ENCODE measurements at regions not wholly inside any gene's neighbourhood (a gene's known extent, or its start where the extent isn't known, plus 50 kb on each side); places are given as distances from the start of the nearest gene placed in this dataset.

DNA sequence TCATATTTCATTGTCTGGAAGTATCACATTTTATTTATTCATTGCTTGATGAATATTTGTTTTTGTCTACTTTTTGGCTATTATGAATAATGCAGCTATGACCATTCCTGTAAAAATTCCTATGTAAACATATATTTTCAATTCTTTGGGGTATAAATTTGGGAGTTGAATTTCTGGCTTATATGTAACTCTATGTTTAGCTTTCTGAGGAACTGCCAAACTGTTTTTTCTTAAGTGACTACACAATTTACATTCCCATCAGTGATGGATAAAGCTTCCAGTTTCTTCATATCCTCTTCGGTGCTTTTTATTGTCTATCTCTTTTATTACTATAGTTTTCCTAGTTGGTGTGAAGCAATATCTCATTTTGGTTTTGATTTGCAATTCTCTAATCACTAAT, 115.6 kb upstream of the CXCL12 start:
- no peaks in the 10 kb centered on the region for H3K9me3 Mint-ChIP-seq
- POLR2A ChIA-PET, result no interaction called here
- no peak for DNase-seq
- no peak overlapping the region for H3K27ac Mint-ChIP-seq
- H3K27me3 Mint-ChIP-seq, result no peaks in the 10 kb centered on the region
- H3K36me3 Mint-ChIP-seq (ENCODE audit: low read depth), result no peaks in the 10 kb centered on the region
- H3K4me1 Mint-ChIP-seq, result no peaks in the 10 kb centered on the region
- H3K4me3 Mint-ChIP-seq, result no peak overlapping the region
- CTCF ChIA-PET, result interaction anchor here (1.1 kb wide), 1 partner anchor 828 kb away, joined by 3 read pairs; no protein-coding TSS in a partner anchor

DNA sequence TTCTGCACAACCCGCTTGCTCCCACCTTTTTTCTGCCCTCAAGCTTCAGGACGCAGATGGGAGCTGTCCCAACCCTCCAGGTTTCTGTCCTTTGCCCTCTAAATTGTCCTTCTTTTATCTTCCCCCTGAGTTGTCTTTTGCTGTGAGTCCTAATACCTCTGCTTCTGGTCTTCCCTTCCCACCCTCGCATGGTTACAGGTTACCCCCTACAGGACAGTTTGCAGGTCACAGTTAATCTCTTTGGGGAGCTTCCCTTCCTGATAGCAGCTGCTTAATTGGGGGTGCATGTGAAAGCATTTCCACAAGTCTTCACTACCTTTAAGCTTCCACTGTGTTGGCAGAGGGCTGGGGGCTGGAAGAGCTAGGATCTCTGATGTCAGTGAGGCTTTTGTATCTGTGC, 121.5 kb upstream of the CXCL12 start:
- no peaks in the 10 kb centered on the region for H3K27me3 Mint-ChIP-seq
- no peak overlapping the region for H3K27ac Mint-ChIP-seq
- no peak for DNase-seq
- no peaks in the 10 kb centered on the region for H3K4me1 Mint-ChIP-seq
- ChIA-PET POLR2A (no interaction called here), CTCF (no interaction called here)
- peaks cover 7% of the 10 kb centered on the region for H3K9me3 Mint-ChIP-seq
- no peak overlapping the region for H3K4me3 Mint-ChIP-seq
- no peaks in the 10 kb centered on the region for H3K36me3 Mint-ChIP-seq (ENCODE audit: low read depth)

DNA sequence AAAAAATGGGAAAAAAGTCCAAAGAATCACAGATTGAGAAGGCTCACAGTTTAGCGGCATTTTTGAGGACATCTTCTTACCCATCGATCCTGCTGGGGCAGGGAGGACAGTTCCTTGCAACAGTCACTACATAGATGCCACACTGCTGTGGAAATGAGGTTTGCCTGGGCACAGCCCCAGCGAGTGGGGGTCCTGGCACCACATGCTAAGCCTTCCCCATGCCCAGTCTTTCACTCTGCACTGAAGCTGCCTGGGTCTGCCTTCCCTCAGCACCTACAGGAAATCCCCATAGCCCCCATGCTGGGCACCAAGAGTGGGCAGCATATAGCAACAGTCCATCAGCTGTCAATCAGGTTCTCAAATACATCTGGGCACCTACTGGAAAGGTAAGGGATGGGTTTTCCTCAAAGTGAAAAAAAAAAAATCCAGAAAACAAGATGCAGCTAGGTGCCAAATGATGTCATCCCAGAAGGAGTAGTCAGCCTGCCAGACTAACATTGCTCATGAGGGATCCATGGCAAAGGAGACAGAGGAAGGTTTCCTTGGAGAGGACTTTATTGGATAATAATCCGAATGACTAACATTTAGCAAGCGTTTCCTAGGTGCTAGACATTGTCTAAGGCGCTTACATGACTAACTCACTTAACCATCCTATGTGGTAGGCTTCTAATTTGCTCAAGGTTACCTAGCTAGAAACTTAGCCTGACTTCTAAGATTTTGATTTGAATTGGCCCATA, 125.7 kb upstream of the CXCL12 start:
- CTCF ChIA-PET, result no interaction called here
- H3K27ac Mint-ChIP-seq, result no peak overlapping the region
- no peak for DNase-seq
- POLR2A ChIA-PET, result no interaction called here
- H3K9me3 Mint-ChIP-seq, result peaks cover 7% of the 10 kb centered on the region
- no peak overlapping the region for H3K4me3 Mint-ChIP-seq
- H3K36me3 Mint-ChIP-seq (ENCODE audit: low read depth), result no peaks in the 10 kb centered on the region
- no peaks in the 10 kb centered on the region for H3K4me1 Mint-ChIP-seq
- no peaks in the 10 kb centered on the region for H3K27me3 Mint-ChIP-seq

DNA sequence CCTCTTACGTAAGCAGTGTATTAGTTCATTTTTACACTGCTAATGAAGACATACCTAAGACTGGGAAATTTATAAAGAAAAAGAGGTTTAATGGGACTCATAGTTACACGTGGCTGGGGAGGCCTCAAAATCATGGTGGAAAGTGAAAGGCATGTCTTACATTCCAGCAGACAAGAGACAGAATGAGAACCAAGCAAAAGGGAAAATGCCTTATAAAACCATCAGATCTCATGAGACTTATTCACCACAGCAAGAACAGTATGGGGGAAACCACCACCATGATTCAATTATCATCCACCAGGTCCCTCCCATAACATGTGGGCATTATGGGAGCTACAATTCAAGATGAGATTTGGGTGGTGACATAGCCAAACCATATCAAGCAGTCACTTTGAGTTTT, 126.3 kb upstream of the CXCL12 start:
- H3K27me3 Mint-ChIP-seq, result no peaks in the 10 kb centered on the region
- no peak overlapping the region for H3K4me3 Mint-ChIP-seq
- ChIA-PET CTCF (no interaction called here), POLR2A (no interaction called here)
- DNase-seq, result no peak
- no peak overlapping the region for H3K27ac Mint-ChIP-seq
- H3K36me3 Mint-ChIP-seq (ENCODE audit: low read depth), result no peaks in the 10 kb centered on the region
- no peaks in the 10 kb centered on the region for H3K4me1 Mint-ChIP-seq
- H3K9me3 Mint-ChIP-seq, result peaks cover 7% of the 10 kb centered on the region

DNA sequence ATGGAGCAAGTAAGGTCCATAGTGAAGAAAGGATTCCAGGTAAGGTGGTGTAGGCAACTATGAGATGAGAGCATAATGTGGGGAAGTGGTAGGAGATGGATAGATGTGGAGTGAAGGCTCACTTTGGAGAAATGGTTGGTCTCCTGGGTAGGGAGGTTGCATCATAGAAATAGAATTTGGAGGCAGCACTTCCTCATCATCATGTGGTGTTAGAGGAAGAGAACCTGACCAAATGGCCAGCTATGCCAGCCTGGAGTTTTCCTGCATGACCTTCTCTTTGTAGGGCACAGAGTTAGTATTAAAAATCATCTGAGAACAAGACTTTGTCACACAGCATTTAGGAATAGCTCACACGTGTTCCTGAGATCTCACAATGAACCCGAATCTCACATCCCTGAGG, 126.7 kb upstream of the CXCL12 start:
- ChIA-PET CTCF (no interaction called here), POLR2A (no interaction called here)
- DNase-seq, result no peak
- no peaks in the 10 kb centered on the region for H3K27me3 Mint-ChIP-seq
- H3K27ac Mint-ChIP-seq, result no peak overlapping the region
- H3K9me3 Mint-ChIP-seq, result peaks cover 7% of the 10 kb centered on the region
- H3K4me3 Mint-ChIP-seq, result no peak overlapping the region
- H3K4me1 Mint-ChIP-seq, result no peaks in the 10 kb centered on the region
- H3K36me3 Mint-ChIP-seq (ENCODE audit: low read depth), result no peaks in the 10 kb centered on the region

DNA sequence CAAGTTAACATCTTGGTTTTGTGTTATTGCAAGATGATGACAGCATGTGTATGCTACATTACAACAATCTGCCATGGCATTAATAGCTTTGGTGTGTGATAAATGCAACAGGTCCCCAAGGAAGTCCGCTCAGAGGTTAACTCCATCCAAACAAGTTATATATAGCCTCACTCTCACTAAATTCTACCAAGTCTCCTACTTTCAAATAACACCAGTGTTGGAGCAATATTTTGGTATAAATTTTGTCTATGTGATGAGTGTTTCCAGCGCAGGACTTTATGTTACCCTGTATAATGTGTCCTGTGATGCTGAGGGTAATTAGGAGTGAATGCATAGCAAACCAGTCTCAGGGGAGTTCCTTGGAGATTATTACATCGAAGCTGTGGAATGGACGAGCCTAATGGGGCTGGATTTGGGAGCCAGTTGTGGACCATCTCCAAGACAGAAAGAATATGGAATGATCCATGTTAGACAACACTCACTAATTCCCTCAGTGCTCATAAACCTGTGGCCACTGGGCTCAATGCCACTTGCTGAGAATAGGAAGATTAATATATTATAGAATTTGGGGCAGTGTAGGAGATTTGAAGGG, 127.6 kb upstream of the CXCL12 start:
- Mint-ChIP-seq H3K27me3 (no peaks in the 10 kb centered on the region), H3K36me3 (ENCODE audit: low read depth) (no peaks in the 10 kb centered on the region), H3K4me1 (no peaks in the 10 kb centered on the region), H3K27ac (no peak overlapping the region), H3K9me3 (peaks cover 2% of the 10 kb centered on the region), H3K4me3 (no peak overlapping the region)
- CTCF ChIA-PET, result no interaction called here
- POLR2A ChIA-PET, result no interaction called here
- no peak for DNase-seq

DNA sequence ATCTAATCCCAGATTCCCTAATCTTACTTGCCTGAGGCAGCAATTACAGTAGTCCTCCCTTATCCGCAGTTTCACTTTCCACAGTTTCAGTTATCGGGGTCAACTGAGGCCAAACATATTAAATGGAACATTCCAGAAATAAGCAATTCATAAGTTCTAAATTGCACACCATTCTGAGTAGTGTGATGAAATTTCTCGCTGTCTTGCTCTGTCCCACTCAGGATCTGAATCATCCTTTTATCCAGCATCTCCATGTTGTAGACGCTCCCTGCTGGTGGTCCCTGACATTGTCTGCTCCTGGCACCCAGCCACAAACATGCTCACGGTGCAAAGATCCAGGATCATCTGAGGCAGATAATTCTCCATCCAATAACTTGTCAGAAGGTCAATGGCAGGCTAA, 128.7 kb upstream of the CXCL12 start:
- POLR2A ChIA-PET, result no interaction called here
- Mint-ChIP-seq H3K4me1 (no peaks in the 10 kb centered on the region), H3K9me3 (peaks cover under 1% of the 10 kb centered on the region), H3K36me3 (ENCODE audit: low read depth) (no peaks in the 10 kb centered on the region), H3K27ac (no peak overlapping the region), H3K27me3 (no peaks in the 10 kb centered on the region), H3K4me3 (no peak overlapping the region)
- CTCF ChIA-PET, result no interaction called here
- DNase-seq, result no peak

DNA sequence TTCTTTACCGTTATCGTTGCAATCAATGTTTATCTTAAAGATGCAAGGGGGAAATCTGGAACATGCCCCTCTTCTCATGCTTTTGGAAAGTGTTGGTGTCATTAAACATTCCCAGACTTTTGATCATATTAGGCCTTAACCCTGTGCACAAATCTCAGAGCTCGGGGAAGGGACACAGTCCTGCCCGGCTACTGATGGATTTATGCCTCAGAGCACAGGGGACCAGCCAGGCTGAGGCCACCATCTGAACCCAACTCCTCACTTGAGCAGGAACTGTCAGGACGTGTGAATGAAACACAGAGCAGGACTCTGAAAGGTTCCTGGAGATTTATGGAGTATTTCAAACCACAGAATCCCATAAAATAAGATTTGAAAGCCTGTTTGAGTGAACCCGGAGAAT, 132.0 kb upstream of the CXCL12 start:
- Mint-ChIP-seq H3K27ac (no peak overlapping the region), H3K27me3 (no peaks in the 10 kb centered on the region), H3K9me3 (no peaks in the 10 kb centered on the region), H3K4me3 (no peak overlapping the region), H3K4me1 (no peaks in the 10 kb centered on the region), H3K36me3 (ENCODE audit: low read depth) (no peaks in the 10 kb centered on the region)
- no peak for DNase-seq
- ChIA-PET POLR2A (no interaction called here), CTCF (no interaction called here)

DNA sequence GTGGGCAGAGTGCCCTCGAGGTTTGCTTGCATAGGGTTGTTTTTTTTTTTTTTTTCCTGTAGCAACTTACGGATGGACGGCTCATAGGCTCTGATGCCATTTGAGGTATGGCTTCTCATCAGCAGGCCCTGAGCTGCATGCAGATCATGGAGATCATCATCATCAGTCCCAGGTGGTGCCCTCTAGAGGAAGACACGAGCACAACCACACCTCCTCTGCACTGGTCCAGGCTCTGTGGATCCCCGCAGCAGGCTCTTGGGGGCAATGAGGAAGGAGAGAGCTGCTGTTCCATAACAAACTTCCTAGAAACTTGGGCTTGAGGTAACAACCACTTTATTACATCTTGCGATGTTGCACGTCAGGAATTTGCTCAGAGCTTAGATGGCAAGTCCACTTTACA, 132.7 kb upstream of the CXCL12 start:
- DNase-seq, result no peak
- Mint-ChIP-seq H3K9me3 (peaks cover 2% of the 10 kb centered on the region), H3K27me3 (no peaks in the 10 kb centered on the region), H3K4me3 (no peak overlapping the region), H3K36me3 (ENCODE audit: low read depth) (no peaks in the 10 kb centered on the region), H3K4me1 (no peaks in the 10 kb centered on the region), H3K27ac (no peak overlapping the region)
- CTCF ChIA-PET, result no interaction called here
- POLR2A ChIA-PET, result no interaction called here

DNA sequence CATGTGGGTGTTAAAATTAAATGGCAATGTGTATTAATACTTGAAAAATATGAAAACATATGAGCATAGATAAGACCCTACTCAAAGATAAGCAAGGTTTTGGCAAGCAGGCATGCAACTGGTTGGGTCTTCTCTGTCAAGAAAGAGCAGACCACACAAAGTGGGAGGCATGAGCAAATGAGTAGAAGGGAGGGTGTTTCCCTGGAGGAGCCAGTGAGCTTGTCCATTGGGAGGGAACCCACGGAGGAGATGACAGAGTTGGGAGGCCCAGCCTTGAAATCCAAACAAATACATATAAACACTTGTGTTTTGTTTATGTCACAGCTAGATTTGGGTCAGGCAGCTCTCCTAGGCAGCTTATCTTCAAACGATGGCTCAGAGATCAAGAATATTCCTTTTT, 134.5 kb upstream of the CXCL12 start:
- ChIA-PET POLR2A (no interaction called here), CTCF (no interaction called here)
- no peak for DNase-seq
- H3K27ac Mint-ChIP-seq, result no peak overlapping the region
- no peaks in the 10 kb centered on the region for H3K27me3 Mint-ChIP-seq
- no peak overlapping the region for H3K4me3 Mint-ChIP-seq
- peaks cover 2% of the 10 kb centered on the region for H3K9me3 Mint-ChIP-seq
- no peaks in the 10 kb centered on the region for H3K4me1 Mint-ChIP-seq
- no peaks in the 10 kb centered on the region for H3K36me3 Mint-ChIP-seq (ENCODE audit: low read depth)

DNA sequence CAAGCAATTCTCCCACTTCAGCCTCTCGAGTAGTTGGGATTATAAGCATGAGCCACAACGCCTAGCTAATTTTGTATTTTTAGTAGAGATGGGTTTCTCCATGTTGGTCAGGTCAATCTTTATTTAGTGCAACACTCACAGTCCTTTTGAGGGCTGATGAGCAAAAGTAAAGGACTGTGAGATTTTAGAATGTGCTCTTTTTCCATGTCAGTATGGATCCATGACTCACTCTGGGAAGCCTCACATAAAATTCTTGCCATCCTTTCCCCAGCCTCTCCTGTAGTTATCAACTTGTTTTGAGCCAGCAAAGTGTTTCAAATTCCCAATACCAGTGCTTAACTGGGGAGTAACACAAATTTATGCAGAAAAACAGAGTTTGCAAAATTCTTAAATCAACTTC, 135.8 kb upstream of the CXCL12 start:
- Mint-ChIP-seq H3K27me3 (no peaks in the 10 kb centered on the region), H3K27ac (no peak overlapping the region), H3K4me1 (no peaks in the 10 kb centered on the region), H3K4me3 (no peak overlapping the region), H3K9me3 (peaks cover 2% of the 10 kb centered on the region), H3K36me3 (ENCODE audit: low read depth) (no peaks in the 10 kb centered on the region)
- CTCF ChIA-PET, result no interaction called here
- POLR2A ChIA-PET, result no interaction called here
- DNase-seq, result no peak

DNA sequence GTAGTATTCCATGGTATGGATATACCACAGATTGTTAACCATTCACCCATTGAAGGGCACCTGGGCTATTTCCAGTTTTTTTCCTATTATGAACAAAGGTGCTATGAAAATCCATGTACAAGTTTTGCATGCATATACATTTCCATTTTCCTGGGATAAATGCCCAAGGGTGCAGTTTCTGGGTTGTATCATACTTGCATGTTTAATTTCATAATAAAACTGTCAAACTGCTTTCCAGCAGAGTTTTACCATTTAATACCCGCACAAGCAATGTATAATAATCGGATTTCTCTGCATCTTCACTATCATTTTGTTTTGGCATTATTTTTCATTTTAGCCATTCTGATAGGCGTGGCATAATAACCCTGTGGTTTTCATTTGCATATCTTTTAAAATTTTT, 154.3 kb upstream of the CXCL12 start:
- CTCF ChIA-PET, result no interaction called here
- no peak overlapping the region for H3K27ac Mint-ChIP-seq
- no peaks in the 10 kb centered on the region for H3K27me3 Mint-ChIP-seq
- POLR2A ChIA-PET, result no interaction called here
- H3K4me3 Mint-ChIP-seq, result no peak overlapping the region
- H3K4me1 Mint-ChIP-seq, result no peaks in the 10 kb centered on the region
- H3K9me3 Mint-ChIP-seq, result no peaks in the 10 kb centered on the region
- DNase-seq, result no peak
- no peaks in the 10 kb centered on the region for H3K36me3 Mint-ChIP-seq (ENCODE audit: low read depth)

DNA sequence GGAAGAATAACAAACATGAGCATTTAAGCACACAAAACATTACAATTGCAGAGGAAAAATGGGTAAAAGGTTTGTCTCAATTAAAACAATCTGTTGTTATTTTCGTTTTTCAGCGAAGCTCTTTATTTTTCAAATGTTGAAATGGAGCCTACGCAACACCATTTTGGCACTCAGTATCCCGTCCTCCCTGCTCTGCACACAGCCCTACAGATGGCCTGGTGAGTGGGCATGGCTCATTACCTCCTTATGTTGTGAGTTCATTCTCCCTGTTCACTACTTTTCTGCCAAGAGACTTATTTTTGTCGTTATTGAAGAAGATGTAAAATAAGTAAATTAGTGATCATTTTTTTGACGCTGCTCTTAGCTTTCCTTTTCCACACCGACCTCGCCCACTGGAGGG, 167.8 kb upstream of the CXCL12 start:
- Mint-ChIP-seq H3K9me3 (peaks cover 4% of the 10 kb centered on the region), H3K4me3 (no peak overlapping the region), H3K27ac (no peak overlapping the region), H3K4me1 (no peaks in the 10 kb centered on the region), H3K27me3 (no peaks in the 10 kb centered on the region), H3K36me3 (ENCODE audit: low read depth) (no peaks in the 10 kb centered on the region)
- DNase-seq, result no peak
- POLR2A ChIA-PET, result no interaction called here
- CTCF ChIA-PET, result no interaction called here

DNA sequence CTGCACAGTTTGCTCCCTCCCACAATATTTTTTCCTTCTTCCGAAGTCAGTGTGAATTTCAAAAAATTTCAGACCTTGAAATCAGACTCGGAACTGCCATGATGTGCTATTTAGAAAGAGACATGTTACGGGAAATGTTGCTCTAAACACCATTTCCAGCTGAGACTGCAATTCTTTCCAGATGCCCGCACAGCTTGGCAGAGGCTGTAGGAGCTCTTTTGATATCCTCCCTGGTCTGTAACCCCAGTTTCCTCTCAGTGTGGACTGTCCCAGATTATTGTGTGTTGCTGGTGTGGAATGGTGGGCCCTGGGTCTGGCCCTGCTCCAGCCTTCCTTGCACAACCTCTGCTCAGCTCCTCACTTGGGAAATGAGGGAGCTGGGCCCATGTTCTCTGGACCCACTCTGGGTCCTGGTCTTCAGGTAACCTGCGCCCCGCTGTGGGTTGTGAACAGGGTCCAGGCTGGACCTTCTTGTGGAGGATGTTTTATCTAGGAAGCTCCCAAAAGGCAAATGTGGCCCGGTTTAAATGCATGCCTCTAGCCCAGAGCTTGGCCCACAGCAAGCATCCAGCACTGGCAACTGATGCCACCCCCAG, 172.8 kb upstream of the CXCL12 start:
- no peak overlapping the region for H3K27ac Mint-ChIP-seq
- no peak overlapping the region for H3K4me3 Mint-ChIP-seq
- DNase-seq, result no peak
- no peaks in the 10 kb centered on the region for H3K36me3 Mint-ChIP-seq (ENCODE audit: low read depth)
- no peaks in the 10 kb centered on the region for H3K4me1 Mint-ChIP-seq
- no peaks in the 10 kb centered on the region for H3K27me3 Mint-ChIP-seq
- CTCF ChIA-PET, result no interaction called here
- H3K9me3 Mint-ChIP-seq, result no peaks in the 10 kb centered on the region
- POLR2A ChIA-PET, result no interaction called here

Data from activated CD4-positive, alpha-beta memory T cell treated with anti-CD3 and anti-CD28 coated beads, Interleukin-2, amount 10 ng/mL, durations not matched to agents 7 days and 5 days (primary cell).